GM23248 (cell line): ENCODE measurements at regions not wholly inside any gene's neighbourhood (a gene's known extent, or its start where the extent isn't known, plus 50 kb on each side); places are given as distances from the start of the nearest gene placed in this dataset.

Experiments used
- DNase-seq: peaks from one replicate; pipeline ENCODE4 v3.0.0-alpha.2; 2015
- H2AFZ ChIP-seq: fragments of 200-600 bp; sonication (generic); 2 replicates; pipeline ENCODE4 v1.6.1; 2016; ENCODE audit warnings: antibody characterized with exemption
- H3F3A ChIP-seq: fragments of 200-600 bp; sonication (generic); 2 replicates; pipeline ENCODE4 v1.6.1; 2016; ENCODE audit warnings: mild to moderate bottlenecking, antibody characterized with exemption, mixed run types; ENCODE audit not compliant: insufficient read depth
- H3K27ac ChIP-seq: fragments of 200-600 bp; sonication (generic); 2 replicates; pipeline ENCODE4 v1.5.1; 2016; ENCODE audit warnings: mild to moderate bottlenecking
- H3K27me3 ChIP-seq: fragments of 200-600 bp; sonication (generic); replicated peaks from 2 replicates; pipeline ENCODE4 v1.6.1; 2016; ENCODE audit warnings: mild to moderate bottlenecking; ENCODE audit not compliant: insufficient read depth
- H3K36me3 ChIP-seq: fragments of 200-600 bp; sonication (generic); 2 replicates; pipeline ENCODE4 v1.6.1; 2016; ENCODE audit warnings: low read depth, mild to moderate bottlenecking
- H3K4me1 ChIP-seq: fragments of 200-600 bp; sonication (generic); 2 replicates; pipeline ENCODE4 v1.6.1; 2016; ENCODE audit warnings: mild to moderate bottlenecking; ENCODE audit not compliant: insufficient read depth
- H3K4me2 ChIP-seq: fragments of 200-600 bp; sonication (generic); one replicate; pipeline ENCODE4 v1.6.1; 2016; ENCODE audit warnings: mild to moderate bottlenecking; ENCODE audit not compliant: unreplicated experiment
- H3K4me3 ChIP-seq: fragments of 200-600 bp; sonication (generic); 2 replicates; pipeline ENCODE4 v1.5.1; 2016; ENCODE audit warnings: mild to moderate bottlenecking
- H3K79me2 ChIP-seq: fragments of 200-600 bp; sonication (generic); 2 replicates; pipeline ENCODE4 v1.6.1; 2016; ENCODE audit warnings: mild to moderate bottlenecking; ENCODE audit not compliant: insufficient read depth
- H3K9ac ChIP-seq: fragments of 200-600 bp; sonication (generic); 2 replicates; pipeline ENCODE4 v1.6.1; 2016; ENCODE audit warnings: mild to moderate bottlenecking
- H3K9me2 ChIP-seq: fragments of 200-600 bp; sonication (generic); 2 replicates; pipeline ENCODE4 v1.6.1; 2016; ENCODE audit warnings: mixed run types, mild to moderate bottlenecking, moderate library complexity; ENCODE audit not compliant: insufficient read depth
- H3K9me3 ChIP-seq: fragments of 200-600 bp; sonication (generic); one replicate; pipeline ENCODE4 v1.6.1; 2017; ENCODE audit warnings: low read depth
- H4K20me1 ChIP-seq: fragments of 200-600 bp; sonication (generic); 2 replicates; pipeline ENCODE4 v1.6.0; 2016; ENCODE audit not compliant: insufficient read depth
- EZH2 ChIP-seq: fragments of 200-600 bp; sonication (generic); IDR thresholded peaks from 2 replicates; pipeline ENCODE4 v1.6.1; 2018; ENCODE audit warnings: antibody characterized with exemption, mild to moderate bottlenecking; ENCODE audit not compliant: insufficient read depth, poor library complexity, severe bottlenecking
- EZH2phosphoT487 ChIP-seq: fragments of 200-600 bp; sonication (generic); IDR thresholded peaks from 2 replicates; pipeline ENCODE4 v1.6.1; 2018; ENCODE audit warnings: antibody characterized with exemption, moderate library complexity, mild to moderate bottlenecking, low read depth; ENCODE audit not compliant: insufficient read depth
- WGBS, 2 experiments: methylation state at CpG; one replicate each; pipeline ENCODE4 v1.1.6; 2015 to 2017; ENCODE audit warnings: low lambda C conversion rate in 2 of 2, low coverage in 1 of 2; ENCODE audit errors: missing lambda C conversion rate in 2 of 2; 5-methylcytosine and 5-hydroxymethylcytosine counted together
- in situ Hi-C: fragments of 300-500 bp; cut with MboI; formaldehyde crosslinking; loops from 2 replicates; pipeline ENCODE4 v1.15.0; 2020

- H4K20me1 ChIP-seq, result no peaks in the 10 kb centered on the region
- no peaks in the 10 kb centered on the region for H3K79me2 ChIP-seq
- H3K27me3 ChIP-seq, result 0 out of 2 replicates have a peak, but pooled peaks cover 4% of the 10 kb centered on the region
- no peaks in the 10 kb centered on the region for H3K36me3 ChIP-seq
- no peaks in the 10 kb centered on the region for H3K9me3 ChIP-seq
- no peaks in the 10 kb centered on the region for H3K4me1 ChIP-seq
- no peak overlapping the region for H3K27ac ChIP-seq
- H2AFZ ChIP-seq, result no peak overlapping the region
- in situ Hi-C loops, result no loop called here
- no peak for DNase-seq
- H3F3A ChIP-seq, result no peaks in the 10 kb centered on the region
- no peak overlapping the region for H3K4me2 ChIP-seq
- H3K9ac ChIP-seq, result no peak overlapping the region
- 3% methylated on average over 2 of the region's 2 CpGs for WGBS, 2 experiments
- TF ChIP-seq EZH2 (no peak), EZH2phosphoT487 (no peak)
- H3K9me2 ChIP-seq, result no peaks in the 10 kb centered on the region
- H3K4me3 ChIP-seq, result no peak overlapping the region
These were observed 62.5 kb upstream of the PALS2 start for GRCh38 chr7:24510759-24511158.

DNA sequence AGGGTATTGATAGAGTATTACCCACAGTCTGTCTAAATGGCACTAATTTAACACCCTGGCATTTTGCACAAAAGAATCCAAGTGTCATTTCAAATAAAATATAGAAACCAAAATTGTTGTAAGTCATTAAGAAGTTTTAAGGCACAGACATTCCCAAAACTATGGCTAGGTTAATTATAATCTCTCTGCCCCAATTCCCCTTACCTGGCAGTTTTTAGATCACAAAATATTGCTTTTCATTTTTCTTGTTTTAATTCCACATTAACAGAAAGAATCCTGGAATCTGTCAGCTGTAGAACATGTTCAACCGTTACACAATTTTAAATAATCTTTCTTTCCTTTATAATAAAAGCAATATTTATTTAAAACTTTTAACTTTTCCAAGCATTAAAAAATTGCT lies 56.1 kb upstream of the PALS2 start:
- Histone ChIP-seq H4K20me1 (no peaks in the 10 kb centered on the region), H3K9ac (no peak overlapping the region), H2AFZ (no peak overlapping the region), H3K27me3 (peaks cover 11% of the 10 kb centered on the region; the same call in 1 of the 2 replicates), H3K4me1 (no peaks in the 10 kb centered on the region), H3K36me3 (no peaks in the 10 kb centered on the region), H3K79me2 (no peaks in the 10 kb centered on the region), H3K4me3 (no peak overlapping the region), H3K4me2 (no peak overlapping the region), H3K27ac (no peak overlapping the region), H3K9me2 (no peaks in the 10 kb centered on the region), H3K9me3 (no peaks in the 10 kb centered on the region), H3F3A (no peaks in the 10 kb centered on the region)
- in situ Hi-C loops, result no loop called here
- WGBS, 2 experiments, result 0 to 23% methylated on average over 1 of the region's 1 CpG
- TF ChIP-seq EZH2, result no peak
- TF ChIP-seq EZH2phosphoT487, result no peak
- no peak for DNase-seq

GRCh38 chr7:24521917-24522623 lies 51.2 kb upstream of the PALS2 start:
- Histone ChIP-seq H3K9ac (no peak overlapping the region), H3K36me3 (no peaks in the 10 kb centered on the region), H3K79me2 (no peaks in the 10 kb centered on the region), H2AFZ (no peak overlapping the region), H3K27me3 (peaks cover 7% of the 10 kb centered on the region; the same call in 1 of the 2 replicates), H3F3A (no peaks in the 10 kb centered on the region), H3K4me1 (no peaks in the 10 kb centered on the region), H3K9me3 (no peaks in the 10 kb centered on the region), H3K9me2 (no peaks in the 10 kb centered on the region), H3K4me3 (no peak overlapping the region), H3K4me2 (no peak overlapping the region), H3K27ac (no peak overlapping the region), H4K20me1 (no peaks in the 10 kb centered on the region)
- 21 to 34% methylated on average over 2 of the region's 2 CpGs for WGBS, 2 experiments
- in situ Hi-C loops, result no loop called here
- no peak for TF ChIP-seq EZH2
- TF ChIP-seq EZH2phosphoT487, result no peak
- no peak for DNase-seq
